ENCODE measurements at regions not wholly inside any gene's neighbourhood (a gene's known extent, or its start where the extent isn't known, plus 50 kb on each side); places are given as distances from the start of the nearest gene placed in this dataset.

- DNase-seq (ENCODE audit: low spot score) = no peak
- TF ChIP-seq, protein P1, sequence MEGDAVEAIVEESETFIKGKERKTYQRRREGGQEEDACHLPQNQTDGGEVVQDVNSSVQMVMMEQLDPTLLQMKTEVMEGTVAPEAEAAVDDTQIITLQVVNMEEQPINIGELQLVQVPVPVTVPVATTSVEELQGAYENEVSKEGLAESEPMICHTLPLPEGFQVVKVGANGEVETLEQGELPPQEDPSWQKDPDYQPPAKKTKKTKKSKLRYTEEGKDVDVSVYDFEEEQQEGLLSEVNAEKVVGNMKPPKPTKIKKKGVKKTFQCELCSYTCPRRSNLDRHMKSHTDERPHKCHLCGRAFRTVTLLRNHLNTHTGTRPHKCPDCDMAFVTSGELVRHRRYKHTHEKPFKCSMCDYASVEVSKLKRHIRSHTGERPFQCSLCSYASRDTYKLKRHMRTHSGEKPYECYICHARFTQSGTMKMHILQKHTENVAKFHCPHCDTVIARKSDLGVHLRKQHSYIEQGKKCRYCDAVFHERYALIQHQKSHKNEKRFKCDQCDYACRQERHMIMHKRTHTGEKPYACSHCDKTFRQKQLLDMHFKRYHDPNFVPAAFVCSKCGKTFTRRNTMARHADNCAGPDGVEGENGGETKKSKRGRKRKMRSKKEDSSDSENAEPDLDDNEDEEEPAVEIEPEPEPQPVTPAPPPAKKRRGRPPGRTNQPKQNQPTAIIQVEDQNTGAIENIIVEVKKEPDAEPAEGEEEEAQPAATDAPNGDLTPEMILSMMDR (IDR thresholded peaks at IDR 0.05; ENCODE audit: extremely low read depth, missing control alignments) = no peak
These were observed 161.4 kb downstream of the RAB11FIP2 start for GRCh38 chr10:117885206-117885829.

DNA sequence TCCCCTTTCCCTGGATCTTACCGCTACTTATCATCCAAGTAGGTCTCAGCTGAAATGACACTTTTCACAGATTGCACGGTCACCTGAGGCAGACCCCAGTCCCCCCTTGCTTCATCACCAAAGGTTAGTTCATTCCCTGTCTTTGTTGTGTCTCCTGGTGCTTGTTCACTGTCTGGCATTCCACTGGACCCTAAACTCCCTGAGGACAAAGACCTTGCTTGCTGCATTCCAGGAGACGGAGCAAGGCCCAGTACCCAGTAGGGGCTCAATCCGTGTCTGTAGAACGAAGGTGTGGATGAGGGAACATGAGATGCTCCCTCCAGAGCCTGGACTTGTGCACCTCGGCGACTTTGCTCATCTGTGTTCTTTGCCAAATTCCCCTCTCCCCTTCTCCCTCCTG, 160.0 kb downstream of the RAB11FIP2 start:
- no peak for DNase-seq (ENCODE audit: low spot score)
- TF ChIP-seq, protein P1 (IDR thresholded peaks at IDR 0.05; ENCODE audit: extremely low read depth, missing control alignments) = no peak

DNA sequence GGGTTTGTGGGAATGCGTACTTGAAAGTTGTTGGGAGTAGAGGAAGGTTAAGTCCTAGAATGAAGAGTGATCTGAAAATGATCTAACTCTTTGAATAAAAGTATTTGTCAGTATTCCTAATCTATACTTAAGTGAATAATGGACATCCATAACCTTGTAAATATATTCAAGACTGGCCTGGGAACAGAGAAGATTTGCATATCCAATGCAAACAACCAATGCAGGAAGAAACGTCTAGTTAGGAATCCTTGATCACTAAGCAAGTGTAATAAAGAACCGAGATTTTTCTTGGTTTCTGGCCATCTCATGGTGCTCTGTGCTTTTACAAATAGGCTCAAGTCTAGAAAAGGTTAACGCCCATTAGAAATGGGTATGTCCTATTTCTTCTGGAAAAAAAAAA, 157.1 kb downstream of the RAB11FIP2 start:
- DNase-seq (ENCODE audit: low spot score) = no peak
- TF ChIP-seq, protein P1 (IDR thresholded peaks at IDR 0.05; ENCODE audit: extremely low read depth, missing control alignments) = no peak

- TF ChIP-seq, protein P1 (IDR thresholded peaks at IDR 0.05; ENCODE audit: extremely low read depth, missing control alignments) = no peak
- DNase-seq (ENCODE audit: low spot score) = no peak
These were observed 154.0 kb downstream of the RAB11FIP2 start for GRCh38 chr10:117892681-117893220.

DNA sequence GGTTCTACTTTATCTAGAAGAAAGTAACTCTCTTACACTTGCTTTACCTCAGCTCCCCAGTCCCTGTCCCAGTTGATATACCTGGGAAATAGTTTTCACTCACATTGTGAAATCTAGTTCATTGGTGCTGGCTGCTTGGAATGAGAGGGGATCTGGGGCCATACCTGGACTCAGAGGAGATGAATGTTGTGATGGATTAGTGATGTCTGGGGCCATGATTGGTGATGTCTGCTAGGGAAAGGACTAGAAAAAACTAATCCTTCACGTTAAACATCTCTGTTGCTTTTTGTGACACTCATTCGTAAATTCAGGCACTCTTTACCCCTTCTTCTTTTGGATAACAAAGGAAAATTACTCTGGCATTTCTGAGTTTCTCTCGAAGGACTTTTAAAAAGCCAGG, 152.4 kb downstream of the RAB11FIP2 start:
- TF ChIP-seq, protein P1 (IDR thresholded peaks at IDR 0.05; ENCODE audit: extremely low read depth, missing control alignments) = no peak
- no peak for DNase-seq (ENCODE audit: low spot score)

- TF ChIP-seq, protein P1 (IDR thresholded peaks at IDR 0.05; ENCODE audit: extremely low read depth, missing control alignments) = no peak
- DNase-seq (ENCODE audit: low spot score) = no peak
These were observed 150.2 kb downstream of the RAB11FIP2 start for GRCh38 chr10:117896517-117896916.

- no peak for DNase-seq (ENCODE audit: low spot score)
These were observed 147.5 kb downstream of the RAB11FIP2 start for GRCh38 chr10:117899181-117899683.

More at GRCh38 chr10:117899181-117899683, 147.5 kb downstream of the RAB11FIP2 start:
- TF ChIP-seq, protein P1 (IDR thresholded peaks at IDR 0.05; ENCODE audit: extremely low read depth, missing control alignments) = no peak

Data from GM20000 (cell line).